Chondrocyte (in vitro differentiated cells): ENCODE measurements at regions not wholly inside any gene's neighbourhood (a gene's known extent, or its start where the extent isn't known, plus 50 kb on each side); places are given as distances from the start of the nearest gene placed in this dataset.

Experiments
- DNase-seq: peaks from one replicate; pipeline ENCODE4 v3.0.0; 2021; ENCODE audit warnings: mixed read lengths, low spot score
- H3K27ac Mint-ChIP-seq: one replicate; pipeline ENCODE4 v1.8.0; 2021; ENCODE audit warnings: mild to moderate bottlenecking, moderate library complexity, mixed read lengths; ENCODE audit not compliant: unreplicated experiment
- H3K27me3 Mint-ChIP-seq: 2 replicates; pipeline ENCODE4 v1.8.0; 2021; ENCODE audit warnings: low read depth, mixed read lengths
- H3K36me3 Mint-ChIP-seq: 2 replicates; pipeline ENCODE4 v1.8.0; 2021; ENCODE audit warnings: low read depth, mixed read lengths
- H3K4me1 Mint-ChIP-seq: 2 replicates; pipeline ENCODE4 v1.8.0; 2021; ENCODE audit warnings: low read depth, mild to moderate bottlenecking, mixed read lengths
- H3K4me3 Mint-ChIP-seq: one replicate; pipeline ENCODE4 v1.8.0; 2021; ENCODE audit warnings: mild to moderate bottlenecking, moderate library complexity, mixed read lengths; ENCODE audit not compliant: unreplicated experiment
- H3K9me3 Mint-ChIP-seq: 2 replicates; pipeline ENCODE4 v1.8.0; 2021; ENCODE audit warnings: low read depth, mixed read lengths
- TF ChIP-seq, protein P1 (sequence below): fragments of 200-600 bp; sonication (generic); IDR thresholded peaks from 2 replicates; pipeline ENCODE4 v1.5.0; 2021; ENCODE audit warnings: antibody characterized with exemption, mild to moderate bottlenecking, moderate library complexity

DNA sequence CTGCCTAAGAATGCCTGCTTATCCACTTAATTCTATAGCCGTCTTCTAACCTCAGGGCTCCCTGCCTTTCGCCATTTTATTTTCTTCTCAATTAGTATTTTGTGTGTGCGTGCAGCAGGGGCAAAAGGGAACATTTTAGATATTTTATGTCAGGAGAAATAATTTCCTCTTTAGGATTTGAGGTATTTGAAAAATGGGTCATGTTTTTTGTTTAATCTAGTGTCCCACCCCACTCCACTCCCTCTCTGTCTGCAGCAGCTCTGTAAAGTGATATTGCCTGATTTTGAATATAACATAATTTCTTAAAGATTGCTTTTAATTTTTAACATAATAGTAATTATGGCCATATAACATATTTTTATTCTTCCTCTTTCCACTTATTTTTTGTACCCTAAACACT, 593.2 kb upstream of the DPPA4 start:
- H3K27ac Mint-ChIP-seq = peak overlapping the region; percentile 52
- TF ChIP-seq, protein P1, sequence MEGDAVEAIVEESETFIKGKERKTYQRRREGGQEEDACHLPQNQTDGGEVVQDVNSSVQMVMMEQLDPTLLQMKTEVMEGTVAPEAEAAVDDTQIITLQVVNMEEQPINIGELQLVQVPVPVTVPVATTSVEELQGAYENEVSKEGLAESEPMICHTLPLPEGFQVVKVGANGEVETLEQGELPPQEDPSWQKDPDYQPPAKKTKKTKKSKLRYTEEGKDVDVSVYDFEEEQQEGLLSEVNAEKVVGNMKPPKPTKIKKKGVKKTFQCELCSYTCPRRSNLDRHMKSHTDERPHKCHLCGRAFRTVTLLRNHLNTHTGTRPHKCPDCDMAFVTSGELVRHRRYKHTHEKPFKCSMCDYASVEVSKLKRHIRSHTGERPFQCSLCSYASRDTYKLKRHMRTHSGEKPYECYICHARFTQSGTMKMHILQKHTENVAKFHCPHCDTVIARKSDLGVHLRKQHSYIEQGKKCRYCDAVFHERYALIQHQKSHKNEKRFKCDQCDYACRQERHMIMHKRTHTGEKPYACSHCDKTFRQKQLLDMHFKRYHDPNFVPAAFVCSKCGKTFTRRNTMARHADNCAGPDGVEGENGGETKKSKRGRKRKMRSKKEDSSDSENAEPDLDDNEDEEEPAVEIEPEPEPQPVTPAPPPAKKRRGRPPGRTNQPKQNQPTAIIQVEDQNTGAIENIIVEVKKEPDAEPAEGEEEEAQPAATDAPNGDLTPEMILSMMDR = no peak

DNA sequence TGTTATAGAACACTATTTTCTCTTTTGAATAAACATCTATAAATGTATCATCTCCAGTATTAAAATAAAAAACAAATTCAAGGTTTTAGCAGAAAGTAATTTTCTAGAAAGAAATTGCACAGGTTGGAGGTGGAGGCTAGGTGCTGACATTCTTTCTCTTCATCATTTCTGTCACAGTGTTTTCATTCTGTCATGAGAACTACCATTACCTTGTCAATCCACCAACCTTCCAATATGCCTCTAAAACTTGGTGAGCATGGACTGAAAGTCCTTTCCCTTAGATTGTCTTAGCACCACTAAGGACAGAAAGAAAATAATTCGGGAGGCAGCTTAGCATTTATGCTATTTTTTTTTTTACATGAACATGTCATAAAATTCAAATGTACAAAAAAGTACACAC, 596.2 kb upstream of the DPPA4 start:
- Mint-ChIP-seq H3K36me3 (no peaks in the 10 kb centered on the region), H3K9me3 (no peaks in the 10 kb centered on the region), H3K4me1 (peaks cover 36% of the 10 kb centered on the region), H3K4me3 (no peak overlapping the region), H3K27me3 (no peaks in the 10 kb centered on the region), H3K27ac (no peak overlapping the region)
- TF ChIP-seq, protein P1 = no peak
- no peak for DNase-seq

More for the DNA sequence above, 593.2 kb upstream of the DPPA4 start:
- no peak for DNase-seq
- Mint-ChIP-seq H3K4me3 (no peak overlapping the region), H3K9me3 (no peaks in the 10 kb centered on the region), H3K36me3 (no peaks in the 10 kb centered on the region), H3K27me3 (no peaks in the 10 kb centered on the region), H3K4me1 (peaks cover 40% of the 10 kb centered on the region)

DNA sequence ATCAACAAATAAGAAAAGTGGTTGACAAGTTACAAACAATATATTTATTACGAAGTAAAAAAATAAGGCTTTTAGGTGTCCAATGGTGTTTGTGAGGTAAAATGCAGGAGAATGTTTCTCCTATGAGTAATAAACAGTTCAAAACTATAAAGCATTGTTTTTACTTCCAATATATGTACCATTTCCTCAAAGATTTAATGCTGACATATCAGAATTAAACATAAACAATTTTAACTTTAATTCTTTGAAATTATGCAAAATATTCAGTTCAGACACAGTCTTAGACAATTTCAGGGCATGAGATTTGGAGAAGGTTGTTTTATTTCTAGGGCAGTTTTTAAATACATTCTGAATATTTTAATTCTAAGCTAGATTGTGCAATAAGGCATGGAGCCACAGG, 602.5 kb upstream of the DPPA4 start:
- TF ChIP-seq, protein P1 = no peak
- no peak overlapping the region for H3K4me3 Mint-ChIP-seq
- no peaks in the 10 kb centered on the region for H3K27me3 Mint-ChIP-seq
- no peak overlapping the region for H3K27ac Mint-ChIP-seq
- peaks cover 17% of the 10 kb centered on the region for H3K4me1 Mint-ChIP-seq
- DNase-seq = no peak
- H3K36me3 Mint-ChIP-seq = no peaks in the 10 kb centered on the region
- peaks cover 2% of the 10 kb centered on the region for H3K9me3 Mint-ChIP-seq

DNA sequence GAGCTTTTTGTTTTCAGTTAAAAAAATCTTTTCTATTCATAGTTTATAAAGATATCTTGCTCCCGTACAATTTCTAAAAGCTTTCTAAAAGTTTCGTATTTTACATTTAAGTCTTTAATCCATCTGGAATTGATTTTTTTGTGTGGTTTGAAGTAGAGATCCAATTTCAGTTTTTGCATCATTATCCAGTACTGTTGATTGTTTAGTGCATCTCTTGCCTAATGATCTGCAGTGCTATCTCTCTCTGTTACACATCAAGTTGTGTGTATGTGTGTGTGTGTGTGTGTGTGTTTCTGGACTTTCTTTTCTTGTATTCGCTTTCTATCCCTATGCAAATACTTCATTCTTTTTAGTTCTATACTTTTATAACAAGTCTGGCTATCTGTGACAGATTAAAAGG, 605.8 kb upstream of the DPPA4 start:
- no peak for DNase-seq
- peaks cover 2% of the 10 kb centered on the region for H3K9me3 Mint-ChIP-seq
- no peaks in the 10 kb centered on the region for H3K36me3 Mint-ChIP-seq
- no peak overlapping the region for H3K27ac Mint-ChIP-seq
- TF ChIP-seq, protein P1 = no peak
- no peaks in the 10 kb centered on the region for H3K27me3 Mint-ChIP-seq
- peaks cover 3% of the 10 kb centered on the region for H3K4me1 Mint-ChIP-seq
- H3K4me3 Mint-ChIP-seq = no peak overlapping the region

DNA sequence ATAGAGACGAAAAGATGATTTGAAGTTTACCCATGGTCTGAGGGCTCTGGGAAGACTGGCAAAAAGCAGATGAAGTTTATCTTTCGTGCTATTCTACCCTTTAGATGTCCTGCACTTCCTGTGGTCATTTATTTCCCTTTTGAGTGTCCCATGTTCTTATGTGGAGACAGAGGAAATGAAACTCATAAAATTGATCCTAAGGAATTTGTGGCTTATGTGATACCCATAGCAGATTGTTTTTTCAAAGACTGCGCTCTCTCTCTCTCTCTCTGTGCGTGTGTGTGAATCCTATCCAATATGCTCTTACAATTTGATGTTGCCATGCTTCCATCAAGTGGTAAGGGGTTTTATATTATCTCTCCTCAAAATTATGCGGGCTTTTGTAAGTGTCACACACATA, 607.5 kb upstream of the DPPA4 start:
- DNase-seq = no peak
- Mint-ChIP-seq H3K4me1 (peaks cover 10% of the 10 kb centered on the region), H3K9me3 (peaks cover 2% of the 10 kb centered on the region), H3K27ac (no peak overlapping the region), H3K27me3 (no peaks in the 10 kb centered on the region), H3K4me3 (no peak overlapping the region), H3K36me3 (no peaks in the 10 kb centered on the region)
- TF ChIP-seq, protein P1 = no peak
